Endothelial cell of umbilical vein (primary cell): ENCODE measurements at regions not wholly inside any gene's neighbourhood (a gene's known extent, or its start where the extent isn't known, plus 50 kb on each side); places are given as distances from the start of the nearest gene placed in this dataset.

Source experiments
- BruUV-seq: library from RNA; stranded (reverse); fragments of 400-500 nt; replicated peaks from 2 replicates; lab custom pipeline; 2021; lab: Mats Ljungman, UMichigan
- CTCF ChIA-PET: fragments of 300-600, 350-600 bp; sonication (Branson Sonifier 250); formaldehyde crosslinking; loops from one replicate; lab custom pipeline; 2021; ENCODE audit warnings: antibody characterized with exemption, inconsistent platforms; lab: Charles Lee
- POLR2A ChIA-PET: fragments of 300-600, 350-600 bp; sonication (Branson Sonifier 250); formaldehyde crosslinking; loops from one replicate; lab custom pipeline; 2021; ENCODE audit warnings: antibody characterized with exemption, inconsistent platforms; lab: Charles Lee
- DNase-seq: peaks from one replicate; pipeline ENCODE4 v3.0.0-alpha.2; 2011; ENCODE audit warnings: low read depth, low spot score
- FAIRE-seq: peaks from 2 replicates; lab custom pipeline; 2011; peaks lifted over from hg19 to GRCh38; lab: Jason Lieb, UNC
- H2AFZ ChIP-seq: 2 replicates; pipeline ENCODE4 v1.6.0; 2012; ENCODE audit warnings: low read depth, low read length, control low read depth, inconsistent platforms
- H3K27ac ChIP-seq: 2 replicates; pipeline ENCODE4 v1.5.1; 2011; ENCODE audit warnings: low read depth, mild to moderate bottlenecking, control low read depth, low read length, moderate library complexity; ENCODE audit not compliant: insufficient read depth
- H3K27me3 ChIP-seq, 2 experiments: 2 replicates each; pipeline versions ENCODE4 v1.6.0 to v1.6.1; 2011; ENCODE audit warnings: low read length in 2 of 2, mixed read lengths in 1 of 2; ENCODE audit not compliant: control insufficient read depth in 2 of 2, insufficient read depth in 2 of 2
- H3K36me3 ChIP-seq, 2 experiments: 2 replicates in 1 of 2; 3 replicates in 1 of 2; pipeline ENCODE4 v1.5.1; 2011; ENCODE audit warnings: low read length in 2 of 2, mild to moderate bottlenecking in 1 of 2, moderate library complexity in 1 of 2; ENCODE audit not compliant: control insufficient read depth in 2 of 2, insufficient read depth in 2 of 2; ENCODE audit errors: extremely low read depth in 1 of 2
- H3K4me1 ChIP-seq: 3 replicates; pipeline ENCODE4 v1.5.1; 2011; ENCODE audit warnings: mild to moderate bottlenecking, low read length; ENCODE audit not compliant: control insufficient read depth, insufficient read depth; ENCODE audit errors: extremely low read depth
- H3K4me2 ChIP-seq: 2 replicates; pipeline ENCODE4 v1.6.1; 2011; ENCODE audit warnings: low read length, control low read depth, mixed read lengths; ENCODE audit not compliant: insufficient read depth
- H3K4me3 ChIP-seq, 3 experiments: fragments of 200-600 bp in 1 of 3; sonication (generic), shearing (Covaris generic) in 1 of 3; replicated peaks in 1 of 3; 2 replicates each; pipeline ENCODE4 v1.5.1; 2011 to 2016; ENCODE audit warnings: control low read depth in 3 of 3, low read length in 3 of 3, mild to moderate bottlenecking in 2 of 3, inconsistent platforms in 1 of 3, low read depth in 1 of 3, moderate library complexity in 1 of 3; ENCODE audit not compliant: insufficient read depth in 1 of 3
- H3K79me2 ChIP-seq: 2 replicates; pipeline ENCODE4 v1.6.0; 2012; ENCODE audit warnings: low read length, inconsistent platforms; ENCODE audit not compliant: control insufficient read depth, insufficient read depth
- H3K9ac ChIP-seq: replicated peaks from 2 replicates; pipeline ENCODE3; 2011; ENCODE audit warnings: low read length, control low read depth; ENCODE audit not compliant: insufficient read depth; ENCODE audit errors: extremely low read depth
- H3K9me1 ChIP-seq: replicated peaks from 3 replicates; pipeline ENCODE4 v1.6.0; 2011; ENCODE audit warnings: mild to moderate bottlenecking, low read length; ENCODE audit not compliant: control insufficient read depth, insufficient read depth; ENCODE audit errors: extremely low read depth
- H3K9me3 ChIP-seq: replicated peaks from 2 replicates; pipeline ENCODE4 v1.5.1; 2012; ENCODE audit warnings: low read length, inconsistent platforms; ENCODE audit not compliant: control insufficient read depth, insufficient read depth
- H4K20me1 ChIP-seq: replicated peaks from 2 replicates; pipeline ENCODE3; 2011; ENCODE audit warnings: mild to moderate bottlenecking, low read length; ENCODE audit not compliant: control insufficient read depth, insufficient read depth; ENCODE audit errors: extremely low read depth
- EZH2 ChIP-seq: IDR thresholded peaks from 2 replicates; pipeline ENCODE4 v1.6.1; 2012; ENCODE audit warnings: borderline replicate concordance, low read depth, mild to moderate bottlenecking, moderate library complexity, low read length, inconsistent platforms; ENCODE audit not compliant: severe bottlenecking
- FOS ChIP-seq: IDR thresholded peaks from 2 replicates; pipeline ENCODE4 v1.6.1; 2011; ENCODE audit warnings: mild to moderate bottlenecking, low read length, moderate library complexity, borderline replicate concordance; ENCODE audit not compliant: insufficient read depth
- GATA2 ChIP-seq: IDR thresholded peaks from 2 replicates; pipeline ENCODE4 v1.7.0; 2011; ENCODE audit warnings: low read depth, mild to moderate bottlenecking, moderate library complexity, mixed read lengths, low read length; ENCODE audit not compliant: insufficient read length, insufficient read depth
- JUN ChIP-seq: IDR thresholded peaks from 2 replicates; pipeline ENCODE4 v1.6.1; 2011; ENCODE audit warnings: borderline replicate concordance, low read depth; ENCODE audit not compliant: insufficient read length, insufficient read depth
- POLR2A ChIP-seq: IDR thresholded peaks from 2 replicates; pipeline ENCODE4 v1.6.1; 2012; ENCODE audit warnings: low read depth, mild to moderate bottlenecking, control low read depth, low read length
- POLR2AphosphoS5 ChIP-seq: IDR thresholded peaks from 2 replicates; pipeline ENCODE4 v1.6.1; 2012; ENCODE audit warnings: low read depth, mild to moderate bottlenecking, control low read depth, low read length, moderate library complexity; ENCODE audit not compliant: insufficient read depth
- dilution Hi-C: fragments of 300-500 bp; cut with MboI; formaldehyde crosslinking; loops from one replicate; pipeline ENCODE4 v1.15.0; 2019; ENCODE audit warnings: low sequenced_read_pairs; ENCODE audit not compliant: extremely low pct_ligation_motif_present
- intact Hi-C: fragments of 100-400 bp; cut with micrococcal nuclease; formaldehyde crosslinking; loops from one replicate; pipeline ENCODE4 v1.10.0; 2022
- TF ChIP-seq, protein P1 (sequence below), 2 donors: IDR thresholded peaks; 1 replicate in 1 of 2; 2 replicates in 1 of 2; pipeline ENCODE4 v1.5.1; 2011; ENCODE audit warnings: low read length in 2 of 2, mild to moderate bottlenecking in 2 of 2, moderate library complexity in 2 of 2, control low read depth in 1 of 2, inconsistent platforms in 1 of 2, low read depth in 1 of 2; ENCODE audit not compliant: insufficient read depth in 1 of 2; ENCODE audit errors: extremely low read depth in 1 of 2

DNA sequence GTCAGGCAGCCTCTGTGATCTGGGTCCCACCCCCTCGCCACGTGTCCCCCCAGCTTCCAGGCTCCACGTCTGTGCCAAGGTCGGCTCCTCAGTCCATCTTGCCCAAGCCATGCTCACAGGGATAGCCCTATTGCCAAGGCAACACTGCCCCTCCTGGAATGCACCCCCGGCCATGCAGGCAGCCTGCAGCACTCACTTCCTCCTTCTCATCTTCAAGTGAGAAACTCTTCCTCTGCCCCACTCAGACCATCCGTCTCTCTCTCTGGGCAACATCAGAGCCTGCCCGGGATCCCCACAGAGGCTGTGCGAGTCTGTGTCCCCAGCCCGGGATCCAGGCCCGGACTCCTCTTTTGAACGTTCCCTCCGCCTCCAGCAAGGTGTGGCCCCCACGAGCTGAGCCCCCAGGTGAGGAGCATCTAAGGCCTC lies 852.3 kb downstream of the BRD1 start:
- no peaks in the 10 kb centered on the region for H3K4me1 ChIP-seq
- H4K20me1 ChIP-seq, result no peaks in the 10 kb centered on the region
- POLR2A ChIA-PET, result no interaction called here
- no peaks in the 10 kb centered on the region for H3K9me1 ChIP-seq
- FAIRE-seq (no peak), DNase-seq (no peak)
- no peak overlapping the region for H3K27ac ChIP-seq
- H3K9me3 ChIP-seq, result peaks cover 10% of the 10 kb centered on the region
- H3K9ac ChIP-seq, result no peak overlapping the region
- no peaks in the 10 kb centered on the region for H3K79me2 ChIP-seq
- CTCF ChIA-PET, result no interaction called here
- H3K4me2 ChIP-seq, result no peak overlapping the region
- no peak overlapping the region for H2AFZ ChIP-seq
- no peak overlapping the region for H3K4me3 ChIP-seq
- no peaks in the 10 kb centered on the region for H3K36me3 ChIP-seq
- dilution Hi-C loops, result no loop called here
- no peaks in the 10 kb centered on the region for H3K27me3 ChIP-seq
- no TSS peak for BruUV-seq
- TF ChIP-seq POLR2A, result no peak
- TF ChIP-seq POLR2AphosphoS5, result no peak
- no peak for TF ChIP-seq EZH2
- TF ChIP-seq JUN, result no peak
- intact Hi-C loops, result no loop called here

GRCh38 chr22:48974443-48975315 lies 853.0 kb downstream of the BRD1 start:
- CTCF ChIA-PET, result no interaction called here
- no peak overlapping the region for H2AFZ ChIP-seq
- no peak overlapping the region for H3K4me2 ChIP-seq
- FAIRE-seq (no peak), DNase-seq (no peak)
- no peaks in the 10 kb centered on the region for H3K79me2 ChIP-seq
- peaks cover 11% of the 10 kb centered on the region for H3K9me3 ChIP-seq
- no peaks in the 10 kb centered on the region for H3K4me1 ChIP-seq
- dilution Hi-C loops (no loop called here), intact Hi-C loops (no loop called here)
- H3K4me3 ChIP-seq, result no peak overlapping the region
- H3K9ac ChIP-seq, result no peak overlapping the region
- H3K27me3 ChIP-seq, result no peaks in the 10 kb centered on the region
- no TSS peak for BruUV-seq
- H4K20me1 ChIP-seq, result no peaks in the 10 kb centered on the region
- POLR2A ChIA-PET, result no interaction called here
- no peak overlapping the region for H3K27ac ChIP-seq
- H3K9me1 ChIP-seq, result no peaks in the 10 kb centered on the region
- no peaks in the 10 kb centered on the region for H3K36me3 ChIP-seq
- no peak for TF ChIP-seq GATA2
- no peak for TF ChIP-seq FOS
- TF ChIP-seq POLR2AphosphoS5, result no peak
- TF ChIP-seq, protein P1, sequence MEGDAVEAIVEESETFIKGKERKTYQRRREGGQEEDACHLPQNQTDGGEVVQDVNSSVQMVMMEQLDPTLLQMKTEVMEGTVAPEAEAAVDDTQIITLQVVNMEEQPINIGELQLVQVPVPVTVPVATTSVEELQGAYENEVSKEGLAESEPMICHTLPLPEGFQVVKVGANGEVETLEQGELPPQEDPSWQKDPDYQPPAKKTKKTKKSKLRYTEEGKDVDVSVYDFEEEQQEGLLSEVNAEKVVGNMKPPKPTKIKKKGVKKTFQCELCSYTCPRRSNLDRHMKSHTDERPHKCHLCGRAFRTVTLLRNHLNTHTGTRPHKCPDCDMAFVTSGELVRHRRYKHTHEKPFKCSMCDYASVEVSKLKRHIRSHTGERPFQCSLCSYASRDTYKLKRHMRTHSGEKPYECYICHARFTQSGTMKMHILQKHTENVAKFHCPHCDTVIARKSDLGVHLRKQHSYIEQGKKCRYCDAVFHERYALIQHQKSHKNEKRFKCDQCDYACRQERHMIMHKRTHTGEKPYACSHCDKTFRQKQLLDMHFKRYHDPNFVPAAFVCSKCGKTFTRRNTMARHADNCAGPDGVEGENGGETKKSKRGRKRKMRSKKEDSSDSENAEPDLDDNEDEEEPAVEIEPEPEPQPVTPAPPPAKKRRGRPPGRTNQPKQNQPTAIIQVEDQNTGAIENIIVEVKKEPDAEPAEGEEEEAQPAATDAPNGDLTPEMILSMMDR (IDR thresholded peaks at IDR 0.05; ENCODE audit: extremely low read depth in 1 of 2, insufficient read depth in 1 of 2, low read depth in 1 of 2, low read length in 2 of 2), result no peak
- no peak for TF ChIP-seq EZH2
